Transverse colon (tissue), 4 donors: ENCODE measurements at regions not wholly inside any gene's neighbourhood (a gene's known extent, or its start where the extent isn't known, plus 50 kb on each side); places are given as distances from the start of the nearest gene placed in this dataset.

ENCODE experiments used
- DNase-seq: peaks from one replicate; pipeline ENCODE4 v3.0.0-alpha.2; 2019
- H3K27ac ChIP-seq, 4 donors: fragments of 200-600 bp; sonication (generic); 2 replicates each; pipeline ENCODE4 v1.5.1; 2016 to 2018; ENCODE audit warnings: inconsistent platforms in 4 of 4
- H3K27me3 ChIP-seq: fragments of 200-600 bp; sonication (generic); 2 replicates; pipeline ENCODE4 v1.5.1; 2017; ENCODE audit warnings: inconsistent platforms
- H3K36me3 ChIP-seq, 4 donors: fragments of 200-600 bp; sonication (generic); 2 replicates each; pipeline ENCODE4 v1.5.1; 2017 to 2019; ENCODE audit warnings: inconsistent platforms in 4 of 4
- H3K4me1 ChIP-seq, 4 donors: fragments of 200-600 bp; sonication (generic); 2 replicates each; pipeline ENCODE4 v1.5.1; 2017 to 2020; ENCODE audit warnings: inconsistent platforms in 4 of 4
- H3K4me3 ChIP-seq, 4 donors: fragments of 200-600 bp; sonication (generic); 1 replicate in 1 of 4; 2 replicates in 3 of 4; pipeline versions ENCODE4 v1.5.1 to v1.6.1; 2017 to 2019; ENCODE audit warnings: inconsistent platforms in 4 of 4
- H3K9me3 ChIP-seq, 2 donors: fragments of 200-600 bp; sonication (generic); 2 replicates each; pipeline ENCODE4 v1.5.1; 2017 to 2019; ENCODE audit warnings: inconsistent platforms in 2 of 2
- EP300 ChIP-seq: sonication (generic); formaldehyde crosslinking; IDR thresholded peaks from one replicate; pipeline ENCODE4 v1.6.1; 2017; ENCODE audit warnings: antibody characterized with exemption, low read depth
- POLR2A ChIP-seq: fragments of 450-650 bp; IDR thresholded peaks from one replicate; pipeline ENCODE4 v1.6.1; 2016; ENCODE audit warnings: antibody characterized with exemption, mild to moderate bottlenecking, moderate library complexity
- POLR2AphosphoS5 ChIP-seq, 3 donors: sonication (generic); formaldehyde crosslinking; IDR thresholded peaks; one replicate each; pipeline ENCODE4 v1.6.1; 2016; ENCODE audit warnings: antibody characterized with exemption in 3 of 3
- WGBS, 2 donors: methylation state at CpG; one replicate each; pipeline ENCODE4 v1.1.5; 2018; ENCODE audit warnings: low coverage in 1 of 2; 5-methylcytosine and 5-hydroxymethylcytosine counted together
- in situ Hi-C, 4 donors: fragments of 200-750 bp; cut with MboI; loops; one replicate each; pipeline versions ENCODE4 v1.15.0 to v1.15.1; 2017; ENCODE audit warnings: low sequenced_read_pairs in 3 of 4, low pct_ligation_motif_present in 1 of 4, low pct_unique_long_range_greater_than_20kb in 1 of 4
- intact Hi-C: fragments of 100-400 bp; cut with DNase I; formaldehyde crosslinking; loops from one replicate; pipeline ENCODE4 v1.15.1; 2023; ENCODE audit warnings: low total_unique reads
- TF ChIP-seq, protein P1 (sequence below), 5 experiments: fragments of 200-600 bp in 3 of 5; fragments of 450-650 bp in 2 of 5; sonication (generic) in 3 of 5; IDR thresholded peaks; 1 replicate in 2 of 5; 2 replicates in 3 of 5; pipeline ENCODE4 v1.5.1; 2016 to 2017; ENCODE audit warnings: antibody characterized with exemption in 5 of 5, inconsistent platforms in 3 of 5, mild to moderate bottlenecking in 2 of 5, moderate library complexity in 1 of 5

DNA sequence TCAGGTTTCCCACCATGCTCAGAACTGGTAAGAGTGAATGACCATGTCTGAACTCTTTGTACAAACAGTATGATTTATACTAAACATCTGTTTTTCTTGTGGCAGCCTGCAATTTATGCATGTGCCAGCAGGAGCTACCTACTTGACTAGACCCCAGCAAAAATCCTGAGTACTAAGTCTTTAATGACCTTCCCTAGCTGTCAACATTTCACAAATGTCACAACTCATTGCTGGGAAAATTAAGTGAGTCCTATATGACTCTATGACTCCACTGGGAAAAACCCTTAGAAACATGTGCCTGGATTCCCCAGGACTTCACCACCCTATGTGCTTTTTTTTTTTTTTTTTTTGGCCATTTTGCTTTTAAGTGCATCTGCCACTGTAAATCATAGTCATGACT, 1225.8 kb downstream of the SUCLG1 start:
- TF ChIP-seq POLR2AphosphoS5 (IDR thresholded peaks at IDR 0.05) (no peak), EP300 (no peak), POLR2A (no peak)
- TF ChIP-seq, protein P1, sequence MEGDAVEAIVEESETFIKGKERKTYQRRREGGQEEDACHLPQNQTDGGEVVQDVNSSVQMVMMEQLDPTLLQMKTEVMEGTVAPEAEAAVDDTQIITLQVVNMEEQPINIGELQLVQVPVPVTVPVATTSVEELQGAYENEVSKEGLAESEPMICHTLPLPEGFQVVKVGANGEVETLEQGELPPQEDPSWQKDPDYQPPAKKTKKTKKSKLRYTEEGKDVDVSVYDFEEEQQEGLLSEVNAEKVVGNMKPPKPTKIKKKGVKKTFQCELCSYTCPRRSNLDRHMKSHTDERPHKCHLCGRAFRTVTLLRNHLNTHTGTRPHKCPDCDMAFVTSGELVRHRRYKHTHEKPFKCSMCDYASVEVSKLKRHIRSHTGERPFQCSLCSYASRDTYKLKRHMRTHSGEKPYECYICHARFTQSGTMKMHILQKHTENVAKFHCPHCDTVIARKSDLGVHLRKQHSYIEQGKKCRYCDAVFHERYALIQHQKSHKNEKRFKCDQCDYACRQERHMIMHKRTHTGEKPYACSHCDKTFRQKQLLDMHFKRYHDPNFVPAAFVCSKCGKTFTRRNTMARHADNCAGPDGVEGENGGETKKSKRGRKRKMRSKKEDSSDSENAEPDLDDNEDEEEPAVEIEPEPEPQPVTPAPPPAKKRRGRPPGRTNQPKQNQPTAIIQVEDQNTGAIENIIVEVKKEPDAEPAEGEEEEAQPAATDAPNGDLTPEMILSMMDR (IDR thresholded peaks at IDR 0.05) = no peak
- intact Hi-C loops = no loop called here
- in situ Hi-C loops = no loop called here

DNA sequence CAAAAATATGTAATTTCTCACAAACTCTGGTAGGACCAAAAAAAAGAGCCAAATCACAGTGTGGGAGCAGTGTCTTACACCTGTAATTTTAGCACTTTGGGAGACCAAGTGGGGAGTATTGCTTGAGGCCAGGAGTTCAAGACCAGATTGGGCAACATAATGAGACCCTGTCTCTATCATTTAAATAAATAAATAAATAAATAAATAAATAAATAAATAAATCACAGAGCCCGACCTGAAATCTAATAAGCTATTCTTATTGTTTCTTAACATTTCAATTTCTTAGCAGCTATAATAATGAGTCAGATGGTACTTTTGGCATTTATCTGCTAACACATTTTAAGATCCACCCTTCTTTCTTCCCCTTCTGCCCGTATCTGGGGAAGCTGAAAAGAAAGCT, 1229.6 kb downstream of the SUCLG1 start:
- TF ChIP-seq POLR2A (no peak), POLR2AphosphoS5 (IDR thresholded peaks at IDR 0.05) (no peak), EP300 (no peak)
- TF ChIP-seq, protein P1 (IDR thresholded peaks at IDR 0.05) = no peak
- Histone ChIP-seq H3K9me3 (no peaks in the 10 kb centered on the region), H3K4me3 (no peak overlapping the region), H3K4me1 (no peaks in the 10 kb centered on the region), H3K27me3 (no peaks in the 10 kb centered on the region), H3K36me3 (no peaks in the 10 kb centered on the region), H3K27ac (no peak overlapping the region)
- DNase-seq = no peak
- intact Hi-C loops = no loop called here
- WGBS, 2 donors = 74 to 78% methylated on average over 2 of the region's 2 CpGs
- in situ Hi-C loops = no loop called here

More for the DNA sequence above, 1225.8 kb downstream of the SUCLG1 start:
- Histone ChIP-seq H3K4me3 (no peak overlapping the region), H3K9me3 (no peaks in the 10 kb centered on the region), H3K36me3 (no peaks in the 10 kb centered on the region), H3K4me1 (no peaks in the 10 kb centered on the region), H3K27me3 (no peaks in the 10 kb centered on the region), H3K27ac (no peak overlapping the region)
- no peak for DNase-seq

DNA sequence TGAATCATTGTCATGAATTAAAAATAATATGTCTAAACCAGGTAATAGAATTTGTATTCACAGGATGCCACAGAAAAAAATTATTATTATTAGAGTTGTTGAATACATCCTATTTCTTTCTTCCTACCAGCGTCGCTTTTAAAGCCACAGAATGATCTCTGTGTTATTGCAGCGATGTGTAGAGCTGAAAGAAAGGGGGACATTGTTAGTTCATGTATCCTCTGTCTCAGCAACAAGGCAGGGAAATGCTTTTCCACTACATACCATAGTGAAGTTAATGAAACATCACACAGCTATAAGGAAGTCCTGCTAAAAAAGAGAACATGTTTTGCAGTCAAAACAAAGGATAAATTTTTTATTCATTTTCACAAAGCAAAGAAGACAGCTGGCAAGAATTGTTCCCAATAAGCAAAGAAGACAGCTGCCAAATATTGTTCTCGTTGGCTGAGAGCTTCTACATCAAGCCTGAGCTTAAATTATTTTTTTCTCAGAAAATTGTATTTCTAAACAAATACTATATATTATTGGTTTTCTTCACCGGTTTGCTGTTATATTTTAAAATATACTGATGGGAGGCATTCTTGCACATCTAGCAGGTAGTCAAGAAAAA, 1234.4 kb downstream of the SUCLG1 start:
- Histone ChIP-seq H3K36me3 (no peaks in the 10 kb centered on the region), H3K27ac (no peak overlapping the region), H3K9me3 (no peaks in the 10 kb centered on the region), H3K4me3 (no peak overlapping the region), H3K4me1 (no peaks in the 10 kb centered on the region), H3K27me3 (no peaks in the 10 kb centered on the region)
- in situ Hi-C loops = no loop called here
- no peak for DNase-seq
- intact Hi-C loops = no loop called here
- 65 to 67% methylated on average over 5 of the region's 5 CpGs for WGBS, 2 donors
- no peak for TF ChIP-seq EP300
- no peak for TF ChIP-seq POLR2A
- TF ChIP-seq, protein P1 (IDR thresholded peaks at IDR 0.05) = no peak
- no peak for TF ChIP-seq POLR2AphosphoS5 (IDR thresholded peaks at IDR 0.05)

DNA sequence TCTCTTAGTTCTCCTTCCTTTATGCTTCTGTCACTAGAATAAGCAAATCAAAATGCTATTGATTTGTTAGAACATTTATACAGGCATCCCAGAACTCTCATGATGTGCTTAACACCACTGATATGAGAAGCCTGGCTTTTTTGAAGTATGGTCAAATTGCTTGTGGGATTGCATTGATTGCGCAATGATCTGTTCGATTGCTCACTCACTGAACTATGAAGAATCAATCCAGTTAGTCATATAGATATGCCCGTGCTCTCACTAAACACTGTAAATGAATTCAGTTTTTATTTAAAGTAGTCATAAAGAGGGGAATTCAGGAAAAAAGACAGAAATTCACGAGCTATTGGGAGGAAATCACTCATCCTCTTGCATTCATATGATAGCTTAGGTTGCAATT, 1237.8 kb downstream of the SUCLG1 start:
- TF ChIP-seq POLR2AphosphoS5 (IDR thresholded peaks at IDR 0.05) = no peak
- TF ChIP-seq POLR2A = no peak
- no peak for TF ChIP-seq EP300
- TF ChIP-seq, protein P1 (IDR thresholded peaks at IDR 0.05) = no peak
- in situ Hi-C loops (no loop called here), intact Hi-C loops (no loop called here)
- Histone ChIP-seq H3K4me3 (no peak overlapping the region), H3K36me3 (no peaks in the 10 kb centered on the region), H3K4me1 (no peaks in the 10 kb centered on the region), H3K27me3 (no peaks in the 10 kb centered on the region), H3K27ac (no peak overlapping the region), H3K9me3 (no peaks in the 10 kb centered on the region)
- no peak for DNase-seq
- 70 to 71% methylated on average over 4 of the region's 4 CpGs for WGBS, 2 donors
